HEK293T (cell line): ENCODE measurements at regions not wholly inside any gene's neighbourhood (a gene's known extent, or its start where the extent isn't known, plus 50 kb on each side); places are given as distances from the start of the nearest gene placed in this dataset.

Experiments
- ARNT ChIP-seq: fragments of 450-650 bp; IDR thresholded peaks from 2 replicates; pipeline ENCODE4 v1.6.1; 2017; ENCODE audit warnings: mild to moderate bottlenecking
- BHLHE40 ChIP-seq: fragments of 450-650 bp; IDR thresholded peaks from 2 replicates; pipeline ENCODE4 v1.6.1; 2016; ENCODE audit warnings: mild to moderate bottlenecking, moderate library complexity, borderline replicate concordance
- CTBP1 ChIP-seq: fragments of 450-650 bp; IDR thresholded peaks from 2 replicates; pipeline ENCODE4 v1.6.1; 2016; ENCODE audit warnings: borderline replicate concordance
- ELF4 ChIP-seq: fragments of 450-650 bp; IDR thresholded peaks from 2 replicates; pipeline ENCODE4 v1.6.1; 2017; ENCODE audit warnings: antibody characterized with exemption
- FOXA1 ChIP-seq: fragments of 450-650 bp; IDR thresholded peaks from 2 replicates; pipeline ENCODE4 v1.6.1; 2016; ENCODE audit warnings: mild to moderate bottlenecking
- FOXK2 ChIP-seq: fragments of 450-650 bp; IDR thresholded peaks from 2 replicates; pipeline ENCODE4 v1.6.1; 2016; ENCODE audit warnings: mild to moderate bottlenecking
- FOXM1 ChIP-seq: fragments of 450-650 bp; IDR thresholded peaks from 2 replicates; pipeline ENCODE4 v1.6.1; 2017; ENCODE audit warnings: mild to moderate bottlenecking, borderline replicate concordance
- HDGF ChIP-seq: fragments of 450-650 bp; IDR thresholded peaks from 2 replicates; pipeline ENCODE4 v1.6.1; 2017; ENCODE audit warnings: antibody characterized with exemption, borderline replicate concordance
- NFRKB ChIP-seq: fragments of 450-650 bp; IDR thresholded peaks from 2 replicates; pipeline ENCODE4 v1.6.1; 2016; ENCODE audit warnings: mild to moderate bottlenecking, moderate library complexity
- PKNOX1 ChIP-seq: fragments of 450-650 bp; IDR thresholded peaks from 2 replicates; pipeline ENCODE4 v1.6.1; 2016
- SP1 ChIP-seq: fragments of 450-650 bp; IDR thresholded peaks from 2 replicates; pipeline ENCODE4 v1.6.1; 2017
- SUZ12 ChIP-seq: fragments of 450-650 bp; IDR thresholded peaks from 2 replicates; pipeline ENCODE4 v1.6.1; 2016; ENCODE audit warnings: mild to moderate bottlenecking
- TARDBP ChIP-seq: fragments of 450-650 bp; IDR thresholded peaks from 2 replicates; pipeline ENCODE4 v1.6.1; 2016
- ZNF384 ChIP-seq: fragments of 450-650 bp; IDR thresholded peaks from 2 replicates; pipeline ENCODE4 v1.6.1; 2016

DNA sequence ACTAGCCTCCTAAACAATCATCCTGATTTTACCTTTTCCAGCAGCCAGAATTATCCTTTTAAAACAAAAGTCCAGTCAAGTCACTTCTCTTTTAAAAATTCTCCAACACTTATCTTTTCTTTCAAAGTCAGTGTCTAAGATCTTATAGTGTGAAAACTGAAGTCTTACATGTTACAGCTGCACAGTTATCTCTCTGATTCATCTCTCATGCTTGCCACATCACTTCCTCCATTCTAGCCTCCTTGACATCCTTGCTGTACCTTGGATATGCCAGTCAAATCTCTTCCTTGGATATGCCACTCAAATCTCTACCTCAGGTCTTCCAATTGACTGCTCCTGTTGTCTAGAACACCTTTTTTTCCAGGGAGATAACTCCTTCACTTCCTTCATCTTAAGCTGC is 361.7 kb upstream of the FTMT start:
- TF ChIP-seq CTBP1 (no peak), SP1 (no peak), FOXA1 (no peak), PKNOX1 (no peak), ELF4 (no peak), BHLHE40 (no peak), FOXK2 (no peak), ARNT (no peak), TARDBP (no peak), HDGF (no peak), NFRKB (no peak), SUZ12 (no peak), FOXM1 (no peak), ZNF384 (no peak)
